ENCODE measurements at regions not wholly inside any gene's neighbourhood (a gene's known extent, or its start where the extent isn't known, plus 50 kb on each side); places are given as distances from the start of the nearest gene placed in this dataset.
"Not testable (repeated sequence)": the region's sequence is repeated elsewhere in the genome, so short reads cannot be mapped to it uniquely, and the experiment has no call there.

GRCh38 chr16:54879681-54880080 is 51.0 kb upstream of the IRX5 start:
- H3K4me3 ChIP-seq (ENCODE audit: low read depth, low read length) = no peak overlapping the region
- no peak for DNase-seq (ENCODE audit: low read depth)
- no peak for TF ChIP-seq CTCF (IDR thresholded peaks at IDR 0.05; ENCODE audit: insufficient read depth, low read depth, low read length, missing control alignments)

GRCh38 chr16:54878301-54878700 is 52.4 kb upstream of the IRX5 start:
- no peak for TF ChIP-seq CTCF (IDR thresholded peaks at IDR 0.05; ENCODE audit: insufficient read depth, low read depth, low read length, missing control alignments)
- DNase-seq (ENCODE audit: low read depth) = no peak
- no peak overlapping the region for H3K4me3 ChIP-seq (ENCODE audit: low read depth, low read length)

GRCh38 chr16:54875443-54875842 is 55.2 kb upstream of the IRX5 start:
- no peak for TF ChIP-seq CTCF (IDR thresholded peaks at IDR 0.05; ENCODE audit: insufficient read depth, low read depth, low read length, missing control alignments)
- DNase-seq (ENCODE audit: low read depth) = no peak
- no peak overlapping the region for H3K4me3 ChIP-seq (ENCODE audit: low read depth, low read length)

GRCh38 chr16:54873716-54874373 is 56.8 kb upstream of the IRX5 start:
- not testable (repeated sequence) for DNase-seq (ENCODE audit: low read depth); H3K4me3 ChIP-seq (ENCODE audit: low read depth, low read length)

GRCh38 chr16:54873071-54873470 is 57.6 kb upstream of the IRX5 start:
- no peak for DNase-seq (ENCODE audit: low read depth)
- TF ChIP-seq CTCF (IDR thresholded peaks at IDR 0.05; ENCODE audit: insufficient read depth, low read depth, low read length, missing control alignments) = no peak
- H3K4me3 ChIP-seq (ENCODE audit: low read depth, low read length) = no peak overlapping the region

GRCh38 chr16:54870151-54870550 is 60.5 kb upstream of the IRX5 start:
- TF ChIP-seq CTCF (IDR thresholded peaks at IDR 0.05; ENCODE audit: insufficient read depth, low read depth, low read length, missing control alignments) = no peak
- DNase-seq (ENCODE audit: low read depth) = no peak
- H3K4me3 ChIP-seq (ENCODE audit: low read depth, low read length) = no peak overlapping the region

- no peak for TF ChIP-seq CTCF (IDR thresholded peaks at IDR 0.05; ENCODE audit: insufficient read depth, low read depth, low read length, missing control alignments)
- no peak overlapping the region for H3K4me3 ChIP-seq (ENCODE audit: low read depth, low read length)
- no peak for DNase-seq (ENCODE audit: low read depth)
Observed at GRCh38 chr16:54867302-54867832, 63.3 kb upstream of the IRX5 start.
